SK-N-MC (cell line): ENCODE measurements at regions not wholly inside any gene's neighbourhood (a gene's known extent, or its start where the extent isn't known, plus 50 kb on each side); places are given as distances from the start of the nearest gene placed in this dataset.

Experiments used
- DNase-seq: peaks from one replicate; pipeline ENCODE4 v3.0.0-alpha.2; 2011; ENCODE audit warnings: low read depth, low spot score
- H3K27ac ChIP-seq: fragments of 200-600 bp; sonication (generic); 2 replicates; pipeline ENCODE4 v1.5.1; 2016; ENCODE audit warnings: mixed run types
- H3K36me3 ChIP-seq: fragments of 200-600 bp; sonication (generic); 2 replicates; pipeline ENCODE4 v1.6.1; 2017; ENCODE audit warnings: antibody characterized with exemption, low read length, mixed read lengths; ENCODE audit not compliant: insufficient read depth
- H3K4me3 ChIP-seq: fragments of 200-600 bp; sonication (generic); 2 replicates; pipeline ENCODE4 v1.5.1; 2016
- H3K9ac ChIP-seq: fragments of 200-600 bp; sonication (generic); 2 replicates; pipeline ENCODE4 v1.8.0; 2017; ENCODE audit warnings: mixed run types, mixed read lengths; ENCODE audit not compliant: insufficient read length
- H3K9me3 ChIP-seq: fragments of 200-600 bp; sonication (generic); 2 replicates; pipeline ENCODE4 v1.6.1; 2017; ENCODE audit warnings: low read depth, mild to moderate bottlenecking, antibody characterized with exemption, low read length, moderate library complexity, mixed read lengths
- EZH2 ChIP-seq: fragments of 200-600 bp; sonication (generic); IDR thresholded peaks from one replicate; pipeline ENCODE4 v1.6.1; 2017; ENCODE audit warnings: antibody characterized with exemption
- FOXP2 ChIP-seq: optimal IDR thresholded peaks from 2 replicates; pipeline ENCODE3; 2011; ENCODE audit warnings: mild to moderate bottlenecking, moderate library complexity; ENCODE audit not compliant: insufficient read depth; ENCODE audit errors: extremely low read length, control extremely low read depth
- POLR2AphosphoS5 ChIP-seq: IDR thresholded peaks from 2 replicates; pipeline ENCODE4 v1.6.1; 2012; ENCODE audit warnings: mild to moderate bottlenecking, low read depth, low read length, borderline replicate concordance

DNA sequence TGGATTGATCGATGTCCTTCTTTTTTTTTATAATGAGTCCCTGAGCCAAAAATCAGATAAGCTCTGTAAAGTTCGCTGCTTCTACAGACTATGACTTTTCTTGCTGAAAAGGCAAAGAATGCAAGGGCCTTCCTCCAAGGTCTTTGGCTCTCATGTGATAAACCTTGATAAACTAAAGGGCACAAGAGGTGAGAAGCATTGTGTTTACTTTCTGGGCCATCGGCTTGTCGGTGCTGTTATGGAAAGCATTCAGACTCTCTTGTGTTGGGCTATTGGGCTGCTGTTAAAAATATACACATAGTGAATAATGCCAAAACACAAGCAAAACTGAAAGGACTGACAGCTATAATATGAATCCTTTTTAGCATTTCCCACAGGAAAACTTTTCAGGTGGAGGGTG is 472.4 kb upstream of the SPHKAP start:
- H3K4me3 ChIP-seq: no peak overlapping the region
- no peaks in the 10 kb centered on the region for H3K9me3 ChIP-seq
- TF ChIP-seq POLR2AphosphoS5 (no peak), EZH2 (no peak), FOXP2 (no peak)
- H3K27ac ChIP-seq: no peak overlapping the region
- H3K9ac ChIP-seq: no peak overlapping the region
- no peaks in the 10 kb centered on the region for H3K36me3 ChIP-seq
- DNase-seq: no peak

- no peak for TF ChIP-seq POLR2AphosphoS5
- TF ChIP-seq EZH2: no peak
- no peak for TF ChIP-seq FOXP2
- Histone ChIP-seq H3K4me3 (peak overlapping the region; percentile 39), H3K9ac (no peak overlapping the region), H3K9me3 (no peaks in the 10 kb centered on the region), H3K27ac (peak overlapping the region; percentile 81), H3K36me3 (no peaks in the 10 kb centered on the region)
- no peak for DNase-seq
Measured at GRCh38 chr2:228652366-228652765, 470.9 kb upstream of the SPHKAP start.

GRCh38 chr2:228649876-228650275 is 468.4 kb upstream of the SPHKAP start:
- TF ChIP-seq EZH2 (no peak), POLR2AphosphoS5 (no peak), FOXP2 (no peak)
- no peak for DNase-seq
- no peaks in the 10 kb centered on the region for H3K9me3 ChIP-seq
- H3K9ac ChIP-seq: no peak overlapping the region
- H3K36me3 ChIP-seq: no peaks in the 10 kb centered on the region
- H3K4me3 ChIP-seq: no peak overlapping the region
- no peak overlapping the region for H3K27ac ChIP-seq

- H3K9me3 ChIP-seq: no peaks in the 10 kb centered on the region
- H3K4me3 ChIP-seq: no peak overlapping the region
- H3K9ac ChIP-seq: no peak overlapping the region
- DNase-seq: no peak
- H3K36me3 ChIP-seq: no peaks in the 10 kb centered on the region
- H3K27ac ChIP-seq: no peak overlapping the region
- TF ChIP-seq EZH2 (no peak), FOXP2 (no peak), POLR2AphosphoS5 (no peak)
Measured at GRCh38 chr2:228649447-228649846, 468.0 kb upstream of the SPHKAP start.

GRCh38 chr2:228648541-228648940 is 467.1 kb upstream of the SPHKAP start:
- Histone ChIP-seq H3K4me3 (no peak overlapping the region), H3K9me3 (no peaks in the 10 kb centered on the region), H3K36me3 (no peaks in the 10 kb centered on the region), H3K9ac (no peak overlapping the region), H3K27ac (peak overlapping the region; percentile 37)
- TF ChIP-seq POLR2AphosphoS5: no peak
- no peak for TF ChIP-seq EZH2
- no peak for TF ChIP-seq FOXP2
- DNase-seq: no peak

DNA sequence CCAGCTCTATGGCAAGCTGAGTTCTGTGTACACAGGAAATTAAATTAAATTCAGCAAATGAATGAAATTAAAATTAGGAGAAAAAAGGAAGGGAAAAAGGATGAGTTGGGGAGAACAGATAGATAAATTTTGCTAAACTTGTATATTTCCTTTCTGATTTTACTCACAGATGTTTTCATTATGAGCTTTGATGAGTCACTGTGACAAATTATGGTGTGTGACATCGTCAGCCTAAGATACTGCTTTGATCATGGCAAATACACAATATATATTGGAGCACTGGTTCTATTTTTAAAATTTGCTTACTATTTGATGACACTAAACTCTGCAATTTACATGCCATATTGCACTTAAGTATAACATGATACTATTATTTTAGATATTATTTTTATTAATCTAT is 464.6 kb upstream of the SPHKAP start:
- no peak overlapping the region for H3K4me3 ChIP-seq
- DNase-seq: no peak
- no peaks in the 10 kb centered on the region for H3K9me3 ChIP-seq
- H3K9ac ChIP-seq: no peak overlapping the region
- no peaks in the 10 kb centered on the region for H3K36me3 ChIP-seq
- no peak for TF ChIP-seq POLR2AphosphoS5
- TF ChIP-seq FOXP2: no peak
- no peak for TF ChIP-seq EZH2
- H3K27ac ChIP-seq: peak overlapping the region; percentile 44; the same call in 1 of the 2 replicates

DNA sequence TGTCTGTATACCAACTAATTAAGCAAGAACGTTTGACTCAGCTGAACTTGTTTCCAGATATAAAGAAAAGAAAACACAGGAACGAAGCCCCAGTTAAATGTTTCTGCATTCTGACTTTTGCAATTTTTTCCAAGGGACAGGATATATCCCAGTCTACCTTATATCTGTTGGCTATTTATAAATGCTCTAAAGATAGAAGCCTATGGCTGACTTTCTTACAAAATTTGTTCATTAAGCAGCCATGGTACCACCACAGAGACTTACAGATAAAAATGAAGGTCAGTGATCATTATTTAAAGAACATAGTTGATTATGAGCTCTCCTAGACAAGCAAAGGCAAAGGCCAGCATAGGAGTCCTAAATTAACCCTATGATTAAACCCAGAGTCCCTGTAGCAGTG is 462.7 kb upstream of the SPHKAP start:
- Histone ChIP-seq H3K9me3 (no peaks in the 10 kb centered on the region), H3K36me3 (no peaks in the 10 kb centered on the region)
- no peak for DNase-seq

DNA sequence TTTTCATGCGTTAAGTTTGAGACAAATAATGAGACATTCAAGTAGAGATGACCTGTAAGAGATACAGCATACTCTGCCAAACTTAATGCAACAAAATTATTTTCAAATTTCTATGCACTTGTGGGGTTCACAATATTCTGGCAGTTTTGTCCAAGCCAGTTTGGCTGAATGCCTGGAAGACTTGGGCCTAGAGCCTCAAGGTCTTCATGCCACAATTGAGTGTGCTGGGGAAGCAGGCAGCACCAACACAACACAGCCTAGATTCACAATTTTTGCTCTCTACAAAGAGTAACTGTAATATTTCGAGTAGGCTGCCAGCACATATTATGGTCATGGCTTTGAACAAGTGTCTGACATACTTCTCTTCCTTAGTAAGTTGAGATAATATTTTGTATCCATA is 461.4 kb upstream of the SPHKAP start:
- no peak for DNase-seq
- Histone ChIP-seq H3K9me3 (no peaks in the 10 kb centered on the region), H3K27ac (no peak overlapping the region), H3K9ac (no peak overlapping the region), H3K4me3 (no peak overlapping the region), H3K36me3 (no peaks in the 10 kb centered on the region)
- TF ChIP-seq POLR2AphosphoS5 (no peak), EZH2 (no peak), FOXP2 (no peak)

More for the DNA sequence above, 462.7 kb upstream of the SPHKAP start:
- H3K27ac ChIP-seq: no peak overlapping the region
- TF ChIP-seq FOXP2 (no peak), POLR2AphosphoS5 (no peak), EZH2 (no peak)
- no peak overlapping the region for H3K4me3 ChIP-seq
- H3K9ac ChIP-seq: no peak overlapping the region

DNA sequence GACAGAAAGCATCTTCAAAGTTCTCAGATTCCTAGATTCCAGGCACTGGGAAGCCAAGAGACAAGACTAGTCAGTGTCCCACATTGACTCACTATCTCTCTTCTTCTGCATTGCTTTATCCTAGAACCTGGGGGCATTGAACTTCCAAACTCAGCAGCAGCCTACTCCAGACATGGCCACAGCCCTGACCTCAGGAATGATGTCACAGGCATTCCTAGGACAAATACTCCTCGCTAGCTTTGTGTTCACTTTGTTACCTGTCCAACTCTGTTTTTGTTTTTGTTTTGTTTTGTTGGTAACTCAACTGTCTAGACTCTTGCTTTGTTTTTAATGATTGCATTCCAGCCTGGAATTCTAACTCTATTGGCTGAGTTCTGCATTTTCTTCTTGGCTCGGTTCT is 449.3 kb upstream of the SPHKAP start:
- no peaks in the 10 kb centered on the region for H3K36me3 ChIP-seq
- DNase-seq: no peak
- TF ChIP-seq EZH2 (no peak), POLR2AphosphoS5 (no peak), FOXP2 (no peak)
- H3K27ac ChIP-seq: no peak overlapping the region
- H3K9me3 ChIP-seq: no peaks in the 10 kb centered on the region
- H3K4me3 ChIP-seq: no peak overlapping the region
- no peak overlapping the region for H3K9ac ChIP-seq

DNA sequence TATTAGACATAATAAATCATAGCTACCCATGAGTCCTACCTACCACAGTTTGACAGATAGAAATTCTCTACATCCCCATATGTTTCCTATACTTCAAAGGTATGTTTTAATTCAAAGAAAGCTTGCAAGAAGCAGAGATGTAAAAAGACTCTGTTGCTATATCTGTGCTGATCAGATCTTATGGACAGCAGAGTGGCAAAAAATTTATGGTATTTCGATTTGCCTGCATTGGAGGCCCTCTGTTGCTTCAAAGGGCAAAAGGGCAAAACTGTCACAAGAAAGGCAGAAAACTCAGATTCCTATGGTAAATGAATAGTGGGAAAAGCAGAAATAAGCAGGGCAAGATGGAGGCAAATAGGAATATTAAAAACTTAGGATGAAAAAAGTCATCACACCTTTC is 447.8 kb upstream of the SPHKAP start:
- Histone ChIP-seq H3K9ac (no peak overlapping the region), H3K27ac (no peak overlapping the region), H3K9me3 (no peaks in the 10 kb centered on the region), H3K4me3 (no peak overlapping the region), H3K36me3 (no peaks in the 10 kb centered on the region)
- no peak for DNase-seq
- no peak for TF ChIP-seq FOXP2
- no peak for TF ChIP-seq POLR2AphosphoS5
- TF ChIP-seq EZH2: no peak
